ENCODE measurements at regions not wholly inside any gene's neighbourhood (a gene's known extent, or its start where the extent isn't known, plus 50 kb on each side); places are given as distances from the start of the nearest gene placed in this dataset.
"Not testable (repeated sequence)": the region's sequence is repeated elsewhere in the genome, so short reads cannot be mapped to it uniquely, and the experiment has no call there.

DNA sequence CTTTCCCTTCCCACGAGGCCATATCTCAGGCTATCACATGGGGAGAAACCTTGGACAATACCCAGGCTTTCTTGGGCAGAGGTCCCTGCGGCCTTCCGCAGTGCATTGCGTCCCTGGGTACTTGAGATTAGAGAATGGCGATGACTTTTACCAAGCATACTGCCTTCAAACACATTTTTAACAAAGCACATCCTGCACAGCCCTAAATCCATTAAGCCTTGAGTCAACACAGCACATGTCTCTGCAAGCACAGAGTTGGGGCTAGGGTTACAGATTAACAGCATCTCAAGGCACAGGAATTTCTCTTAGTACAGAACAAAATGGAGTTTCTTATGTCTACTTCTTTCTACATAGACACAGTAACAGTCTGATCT, 494.2 kb downstream of the IGSF11 start:
- TF ChIP-seq, protein P1, sequence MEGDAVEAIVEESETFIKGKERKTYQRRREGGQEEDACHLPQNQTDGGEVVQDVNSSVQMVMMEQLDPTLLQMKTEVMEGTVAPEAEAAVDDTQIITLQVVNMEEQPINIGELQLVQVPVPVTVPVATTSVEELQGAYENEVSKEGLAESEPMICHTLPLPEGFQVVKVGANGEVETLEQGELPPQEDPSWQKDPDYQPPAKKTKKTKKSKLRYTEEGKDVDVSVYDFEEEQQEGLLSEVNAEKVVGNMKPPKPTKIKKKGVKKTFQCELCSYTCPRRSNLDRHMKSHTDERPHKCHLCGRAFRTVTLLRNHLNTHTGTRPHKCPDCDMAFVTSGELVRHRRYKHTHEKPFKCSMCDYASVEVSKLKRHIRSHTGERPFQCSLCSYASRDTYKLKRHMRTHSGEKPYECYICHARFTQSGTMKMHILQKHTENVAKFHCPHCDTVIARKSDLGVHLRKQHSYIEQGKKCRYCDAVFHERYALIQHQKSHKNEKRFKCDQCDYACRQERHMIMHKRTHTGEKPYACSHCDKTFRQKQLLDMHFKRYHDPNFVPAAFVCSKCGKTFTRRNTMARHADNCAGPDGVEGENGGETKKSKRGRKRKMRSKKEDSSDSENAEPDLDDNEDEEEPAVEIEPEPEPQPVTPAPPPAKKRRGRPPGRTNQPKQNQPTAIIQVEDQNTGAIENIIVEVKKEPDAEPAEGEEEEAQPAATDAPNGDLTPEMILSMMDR (IDR thresholded peaks at IDR 0.05) = not testable (repeated sequence)
- peak; percentile 41 for TF ChIP-seq POLR2AphosphoS5 (IDR thresholded peaks at IDR 0.05)

Data from prostate gland (tissue), 2 donors.